ENCODE measurements at regions not wholly inside any gene's neighbourhood (a gene's known extent, or its start where the extent isn't known, plus 50 kb on each side); places are given as distances from the start of the nearest gene placed in this dataset.

GRCh38 chr6:51167468-51167867 lies 348.8 kb downstream of the TFAP2B start:
- Mint-ChIP-seq H3K4me1 (no peaks in the 10 kb centered on the region), H3K36me3 (ENCODE audit: low read depth) (no peaks in the 10 kb centered on the region), H3K27me3 (ENCODE audit: insufficient read depth, low read depth, poor library complexity) (no peaks in the 10 kb centered on the region), H3K27ac (no peak overlapping the region), H3K9me3 (0 out of 3 replicates have a peak, but pooled peaks cover 4% of the 10 kb centered on the region), H3K4me3 (no peak overlapping the region)
- Histone ChIP-seq H3K27ac (ENCODE audit: low read depth) (no peak overlapping the region), H3K4me1 (ENCODE audit: insufficient read depth) (no peaks in the 10 kb centered on the region), H3F3A (replicated peaks; ENCODE audit: low read depth) (no peaks in the 10 kb centered on the region), H4K20me1 (replicated peaks; ENCODE audit: insufficient read depth) (no peaks in the 10 kb centered on the region), H3K4me3 (no peak overlapping the region), H3K79me2 (replicated peaks; ENCODE audit: insufficient read depth) (no peaks in the 10 kb centered on the region), H3K9me2 (ENCODE audit: insufficient read depth) (no peaks in the 10 kb centered on the region), H3K4me2 (no peak overlapping the region), H3K27me3 (ENCODE audit: insufficient read depth) (no peaks in the 10 kb centered on the region), H2AFZ (no peak overlapping the region), H3K36me3 (ENCODE audit: insufficient read depth) (no peaks in the 10 kb centered on the region)
- ATAC-seq, result no peak
- no peak for TF ChIP-seq ZNF331 (CRISPR knock-in tag; IDR thresholded peaks at IDR 0.05; ENCODE audit: low read depth)
- no peak for TF ChIP-seq ZNF462 (CRISPR knock-in tag; IDR thresholded peaks at IDR 0.05)
- no peak for TF ChIP-seq EZH2phosphoT487 (IDR thresholded peaks at IDR 0.05; ENCODE audit: unreplicated experiment)
- TF ChIP-seq, protein P1, sequence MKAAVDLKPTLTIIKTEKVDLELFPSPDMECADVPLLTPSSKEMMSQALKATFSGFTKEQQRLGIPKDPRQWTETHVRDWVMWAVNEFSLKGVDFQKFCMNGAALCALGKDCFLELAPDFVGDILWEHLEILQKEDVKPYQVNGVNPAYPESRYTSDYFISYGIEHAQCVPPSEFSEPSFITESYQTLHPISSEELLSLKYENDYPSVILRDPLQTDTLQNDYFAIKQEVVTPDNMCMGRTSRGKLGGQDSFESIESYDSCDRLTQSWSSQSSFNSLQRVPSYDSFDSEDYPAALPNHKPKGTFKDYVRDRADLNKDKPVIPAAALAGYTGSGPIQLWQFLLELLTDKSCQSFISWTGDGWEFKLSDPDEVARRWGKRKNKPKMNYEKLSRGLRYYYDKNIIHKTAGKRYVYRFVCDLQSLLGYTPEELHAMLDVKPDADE (IDR thresholded peaks at IDR 0.05), result no peak
- no peak for TF ChIP-seq STAT1 (IDR thresholded peaks at IDR 0.05; ENCODE audit: unreplicated experiment)
- TF ChIP-seq JUNB (IDR thresholded peaks at IDR 0.05; ENCODE audit: unreplicated experiment), result no peak
- TF ChIP-seq CREB1 (CRISPR knock-in tag; IDR thresholded peaks at IDR 0.05; ENCODE audit: low read depth), result no peak
- TF ChIP-seq POLR2AphosphoS5 (IDR thresholded peaks at IDR 0.05; ENCODE audit: low read depth), result no peak
- no peak for TF ChIP-seq NANOG (IDR thresholded peaks at IDR 0.05; ENCODE audit: borderline replicate concordance)
- TF ChIP-seq REST (IDR thresholded peaks at IDR 0.05; ENCODE audit: unreplicated experiment), result no peak
- no peak for TF ChIP-seq EZH2 (IDR thresholded peaks at IDR 0.05; ENCODE audit: low read depth, unreplicated experiment)
- TF ChIP-seq, protein P2, sequence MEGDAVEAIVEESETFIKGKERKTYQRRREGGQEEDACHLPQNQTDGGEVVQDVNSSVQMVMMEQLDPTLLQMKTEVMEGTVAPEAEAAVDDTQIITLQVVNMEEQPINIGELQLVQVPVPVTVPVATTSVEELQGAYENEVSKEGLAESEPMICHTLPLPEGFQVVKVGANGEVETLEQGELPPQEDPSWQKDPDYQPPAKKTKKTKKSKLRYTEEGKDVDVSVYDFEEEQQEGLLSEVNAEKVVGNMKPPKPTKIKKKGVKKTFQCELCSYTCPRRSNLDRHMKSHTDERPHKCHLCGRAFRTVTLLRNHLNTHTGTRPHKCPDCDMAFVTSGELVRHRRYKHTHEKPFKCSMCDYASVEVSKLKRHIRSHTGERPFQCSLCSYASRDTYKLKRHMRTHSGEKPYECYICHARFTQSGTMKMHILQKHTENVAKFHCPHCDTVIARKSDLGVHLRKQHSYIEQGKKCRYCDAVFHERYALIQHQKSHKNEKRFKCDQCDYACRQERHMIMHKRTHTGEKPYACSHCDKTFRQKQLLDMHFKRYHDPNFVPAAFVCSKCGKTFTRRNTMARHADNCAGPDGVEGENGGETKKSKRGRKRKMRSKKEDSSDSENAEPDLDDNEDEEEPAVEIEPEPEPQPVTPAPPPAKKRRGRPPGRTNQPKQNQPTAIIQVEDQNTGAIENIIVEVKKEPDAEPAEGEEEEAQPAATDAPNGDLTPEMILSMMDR (conservative IDR thresholded peaks at IDR 0.05; ENCODE audit: low read depth in 2 of 2), result no peak
- no peak for TF ChIP-seq ZNF114 (CRISPR knock-in tag; IDR thresholded peaks at IDR 0.05)
- no peak for DNase-seq (ENCODE audit: low spot score)
